ENCODE measurements at regions not wholly inside any gene's neighbourhood (a gene's known extent, or its start where the extent isn't known, plus 50 kb on each side); places are given as distances from the start of the nearest gene placed in this dataset.
A peak's percentile ranks its signal among the peaks of the same experiment; 100 is the strongest.

- H3K9me3 ChIP-seq (replicated peaks in 1 of 2; ENCODE audit: control insufficient read depth in 1 of 2, insufficient read depth in 1 of 2, low read length in 2 of 2): no peaks in the 10 kb centered on the region
- no peak overlapping the region for H2AFZ ChIP-seq (ENCODE audit: insufficient read depth, low read depth, low read length, poor library complexity, severe bottlenecking)
- no peak overlapping the region for H3K9ac ChIP-seq (ENCODE audit: insufficient read depth, low read length, poor library complexity, severe bottlenecking)
- Mint-ChIP-seq H3K27ac (peak overlapping the region; percentile 86 to 96 (median 91)), H3K27me3 (ENCODE audit: low read depth in 3 of 3) (peaks cover 0 to 4% (median 2%) of the 10 kb centered on the region in 3 donors), H3K36me3 (peaks cover 0 to 1% of the 10 kb centered on the region in 2 donors), H3K4me3 (peak overlapping the region in 1 of 2 donors; percentile 81), H3K4me1 (peaks cover 52% of the 10 kb centered on the region), H3K9me3 (no peaks in the 10 kb centered on the region)
- no peaks in the 10 kb centered on the region for H4K20me1 ChIP-seq (ENCODE audit: insufficient read depth, low read length)
- intact Hi-C loops (cut with micrococcal nuclease): loop anchor here in 1 of 2 donors (5.0 to 10.0 kb wide), 3 partner anchors 37 to 255 kb away; partner anchors contain the start of gene RREB1
- no peaks in the 10 kb centered on the region for H3K36me3 ChIP-seq (replicated peaks in 1 of 2; ENCODE audit: control insufficient read depth in 1 of 2, insufficient read depth in 2 of 2, low read length in 2 of 2)
- TF ChIP-seq, protein P1, sequence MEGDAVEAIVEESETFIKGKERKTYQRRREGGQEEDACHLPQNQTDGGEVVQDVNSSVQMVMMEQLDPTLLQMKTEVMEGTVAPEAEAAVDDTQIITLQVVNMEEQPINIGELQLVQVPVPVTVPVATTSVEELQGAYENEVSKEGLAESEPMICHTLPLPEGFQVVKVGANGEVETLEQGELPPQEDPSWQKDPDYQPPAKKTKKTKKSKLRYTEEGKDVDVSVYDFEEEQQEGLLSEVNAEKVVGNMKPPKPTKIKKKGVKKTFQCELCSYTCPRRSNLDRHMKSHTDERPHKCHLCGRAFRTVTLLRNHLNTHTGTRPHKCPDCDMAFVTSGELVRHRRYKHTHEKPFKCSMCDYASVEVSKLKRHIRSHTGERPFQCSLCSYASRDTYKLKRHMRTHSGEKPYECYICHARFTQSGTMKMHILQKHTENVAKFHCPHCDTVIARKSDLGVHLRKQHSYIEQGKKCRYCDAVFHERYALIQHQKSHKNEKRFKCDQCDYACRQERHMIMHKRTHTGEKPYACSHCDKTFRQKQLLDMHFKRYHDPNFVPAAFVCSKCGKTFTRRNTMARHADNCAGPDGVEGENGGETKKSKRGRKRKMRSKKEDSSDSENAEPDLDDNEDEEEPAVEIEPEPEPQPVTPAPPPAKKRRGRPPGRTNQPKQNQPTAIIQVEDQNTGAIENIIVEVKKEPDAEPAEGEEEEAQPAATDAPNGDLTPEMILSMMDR (IDR thresholded peaks at IDR 0.05): no peak
- H3K27me3 ChIP-seq (ENCODE audit: control insufficient read depth in 2 of 2, insufficient read depth in 2 of 2, low read length in 2 of 2): no peaks in the 10 kb centered on the region
- peaks cover 8% of the 10 kb centered on the region for H3K79me2 ChIP-seq (ENCODE audit: insufficient read depth, low read length)
- no peak overlapping the region for H3K4me3 ChIP-seq (replicated peaks in 1 of 3; ENCODE audit: low read depth in 2 of 3, low read length in 3 of 3)
- H3K4me2 ChIP-seq (replicated peaks; ENCODE audit: extremely low read depth, low read length, poor library complexity, severe bottlenecking): no peak overlapping the region
- peak overlapping the region; percentile 17 to 93 for H3K27ac ChIP-seq (ENCODE audit: low read depth in 1 of 2, low read length in 2 of 2)
- WGBS (ENCODE audit: insufficient coverage): no CpG with 5 or more reads among the region's 2 CpGs
- H3K4me1 ChIP-seq (ENCODE audit: control insufficient read depth in 1 of 2, insufficient read depth in 2 of 2, low read length in 2 of 2): peaks cover 47 to 59% of the 10 kb centered on the region in 2 donors
- DNase-seq: peak; percentile 33 to 72 (median 59)
These were observed 57.8 kb upstream of the RREB1 start for GRCh38 chr6:7050004-7050403.

DNA sequence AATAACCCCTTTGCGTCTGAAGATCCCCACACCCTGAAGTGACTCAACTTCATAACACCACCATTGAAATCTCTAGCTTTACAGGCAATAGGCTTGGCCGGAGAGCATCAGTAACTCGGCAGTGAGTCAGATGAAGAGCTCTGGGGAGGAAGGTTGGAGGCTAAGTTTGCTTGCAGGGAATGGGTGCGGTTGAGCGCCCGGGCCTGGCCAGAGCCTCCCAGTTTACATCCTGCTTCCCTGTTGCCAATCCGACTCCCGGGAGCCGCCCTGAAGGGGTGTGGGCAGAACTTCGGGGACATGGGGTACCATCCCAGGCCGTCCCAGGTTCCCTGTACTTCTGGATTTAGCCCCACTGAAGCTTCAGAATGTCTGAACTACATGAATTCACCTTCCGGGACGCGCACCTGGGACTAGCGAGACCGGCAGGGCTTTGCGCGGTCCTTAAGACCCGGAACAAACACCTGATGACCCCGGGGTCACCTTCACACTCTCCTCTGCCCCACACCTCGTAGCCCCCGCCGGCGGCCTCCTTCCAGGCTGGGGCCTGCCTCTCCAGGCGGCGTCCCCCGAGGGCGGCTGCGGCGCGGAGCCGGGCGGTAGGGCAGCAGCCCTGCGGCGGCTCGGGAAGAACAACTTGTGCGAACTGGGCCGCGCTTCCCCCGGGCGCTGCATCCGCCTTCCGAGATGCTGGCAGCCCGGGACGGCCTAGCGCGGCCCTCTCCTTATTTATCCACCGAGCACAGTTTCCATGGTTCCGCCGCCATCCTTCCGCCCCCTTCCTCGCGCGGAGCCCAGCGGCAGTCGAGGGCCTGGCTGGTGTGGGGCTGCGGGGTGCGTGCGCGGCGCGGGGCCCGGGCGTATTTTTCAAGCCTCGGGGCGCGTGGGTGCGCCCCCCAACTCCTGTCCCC is 56.6 kb upstream of the RREB1 start:
- Mint-ChIP-seq H3K4me1 (peaks cover 52% of the 10 kb centered on the region), H3K4me3 (peak overlapping the region; percentile 79 to 81), H3K27ac (peak overlapping the region; percentile 18 to 96 (median 86)), H3K9me3 (no peaks in the 10 kb centered on the region), H3K27me3 (ENCODE audit: low read depth in 3 of 3) (peaks cover 0 to 4% (median 2%) of the 10 kb centered on the region in 3 donors), H3K36me3 (peaks cover 0 to 1% of the 10 kb centered on the region in 2 donors)
- DNase-seq: peak; percentile 40 to 72 (median 62)
- Histone ChIP-seq H3K27ac (ENCODE audit: low read depth in 1 of 2, low read length in 2 of 2) (peak overlapping the region; percentile 63 to 93), H3K79me2 (ENCODE audit: insufficient read depth, low read length) (peaks cover 8% of the 10 kb centered on the region), H3K4me1 (ENCODE audit: control insufficient read depth in 1 of 2, insufficient read depth in 2 of 2, low read length in 2 of 2) (peaks cover 47 to 59% of the 10 kb centered on the region in 2 donors), H3K9me3 (replicated peaks in 1 of 2; ENCODE audit: control insufficient read depth in 1 of 2, insufficient read depth in 1 of 2, low read length in 2 of 2) (no peaks in the 10 kb centered on the region), H3K36me3 (replicated peaks in 1 of 2; ENCODE audit: control insufficient read depth in 1 of 2, insufficient read depth in 2 of 2, low read length in 2 of 2) (no peaks in the 10 kb centered on the region), H3K4me3 (replicated peaks in 1 of 3; ENCODE audit: low read depth in 2 of 3, low read length in 3 of 3) (peak overlapping the region; percentile 76 to 91 (median 83)), H3K27me3 (ENCODE audit: control insufficient read depth in 2 of 2, insufficient read depth in 2 of 2, low read length in 2 of 2) (no peaks in the 10 kb centered on the region), H4K20me1 (ENCODE audit: insufficient read depth, low read length) (no peaks in the 10 kb centered on the region), H2AFZ (ENCODE audit: insufficient read depth, low read depth, low read length, poor library complexity, severe bottlenecking) (peak overlapping the region; percentile 98), H3K9ac (ENCODE audit: insufficient read depth, low read length, poor library complexity, severe bottlenecking) (peak overlapping the region; percentile 94), H3K4me2 (replicated peaks; ENCODE audit: extremely low read depth, low read length, poor library complexity, severe bottlenecking) (peak overlapping the region; percentile 96)
- TF ChIP-seq, protein P1 (IDR thresholded peaks at IDR 0.05): no peak
- 24% methylated on average over 60 of the region's 68 CpGs for WGBS (ENCODE audit: insufficient coverage)
- intact Hi-C loops (cut with micrococcal nuclease): loop anchor here in 1 of 2 donors (5.0 to 10.0 kb wide), 3 partner anchors 36 to 256 kb away; partner anchors contain the start of gene RREB1

Measured in CD14-positive monocyte (primary cell).